Fibroblast of lung (primary cell): ENCODE measurements at regions not wholly inside any gene's neighbourhood (a gene's known extent, or its start where the extent isn't known, plus 50 kb on each side); places are given as distances from the start of the nearest gene placed in this dataset.

ENCODE experiments used
- DNase-seq, 2 donors: peaks; one replicate each; pipeline versions ENCODE4 v3.0.0 to v3.0.0-alpha.2; 2010; ENCODE audit warnings: low read depth in 2 of 2
- H2AFZ ChIP-seq: 2 replicates; pipeline ENCODE4 v1.5.1; 2012; ENCODE audit warnings: low read length, control low read depth, inconsistent platforms
- H3K27ac ChIP-seq: 2 replicates; pipeline ENCODE4 v1.5.1; 2011; ENCODE audit warnings: low read length, control low read depth; ENCODE audit not compliant: insufficient read depth
- H3K27me3 ChIP-seq: 2 replicates; pipeline ENCODE4 v1.5.1; 2011; ENCODE audit warnings: mild to moderate bottlenecking, low read length; ENCODE audit not compliant: control insufficient read depth, insufficient read depth
- H3K36me3 ChIP-seq: 2 replicates; pipeline ENCODE4 v1.5.1; 2011; ENCODE audit warnings: low read length; ENCODE audit not compliant: control insufficient read depth, insufficient read depth
- H3K4me1 ChIP-seq: 2 replicates; pipeline ENCODE4 v1.5.1; 2011; ENCODE audit warnings: low read length; ENCODE audit not compliant: control insufficient read depth, insufficient read depth; ENCODE audit errors: extremely low read depth
- H3K4me2 ChIP-seq: 2 replicates; pipeline ENCODE4 v1.5.1; 2011; ENCODE audit warnings: low read length, control low read depth; ENCODE audit not compliant: insufficient read depth; ENCODE audit errors: extremely low read depth
- H3K4me3 ChIP-seq, 4 experiments: fragments of 200-600 bp in 1 of 4; sonication (generic) in 1 of 4; replicated peaks in 1 of 4; 2 replicates each; pipeline ENCODE4 v1.5.1; 2011 to 2016; ENCODE audit warnings: low read length in 4 of 4, low read depth in 3 of 4, mild to moderate bottlenecking in 3 of 4, control low read depth in 2 of 4, inconsistent platforms in 1 of 4, mixed read lengths in 1 of 4; ENCODE audit not compliant: insufficient read depth in 1 of 4; ENCODE audit errors: control extremely low read depth in 1 of 4
- H3K79me2 ChIP-seq: 2 replicates; pipeline ENCODE4 v1.5.1; 2012; ENCODE audit warnings: mild to moderate bottlenecking, low read length, inconsistent platforms; ENCODE audit not compliant: control insufficient read depth, insufficient read depth
- H3K9ac ChIP-seq: 2 replicates; pipeline ENCODE4 v1.5.1; 2011; ENCODE audit warnings: mild to moderate bottlenecking, low read length, control low read depth; ENCODE audit not compliant: insufficient read depth
- H3K9me3 ChIP-seq: 2 replicates; pipeline ENCODE4 v1.5.1; 2012; ENCODE audit warnings: low read depth, low read length; ENCODE audit not compliant: control insufficient read depth, insufficient read depth
- H4K20me1 ChIP-seq: 2 replicates; pipeline ENCODE4 v1.5.1; 2011; ENCODE audit warnings: low read length; ENCODE audit not compliant: control insufficient read depth, insufficient read depth; ENCODE audit errors: extremely low read depth
- CTCF ChIP-seq, 2 donors: IDR thresholded peaks in 1 of 2; conservative IDR thresholded peaks in 1 of 2; 1 replicate in 1 of 2; 2 replicates in 1 of 2; pipeline ENCODE4 v1.5.1; 2011 to 2012; ENCODE audit warnings: low read length in 2 of 2, control low read depth in 1 of 2, inconsistent platforms in 1 of 2, low read depth in 1 of 2, mild to moderate bottlenecking in 1 of 2
- EZH2 ChIP-seq: IDR thresholded peaks from 2 replicates; pipeline ENCODE4 v1.5.1; 2012; ENCODE audit warnings: low read length, control low read depth, mild to moderate bottlenecking; ENCODE audit errors: missing control alignments

GRCh38 chr4:26004290-26004689 is 90.3 kb downstream of the SMIM20 start:
- H4K20me1 ChIP-seq, result no peaks in the 10 kb centered on the region
- no peak overlapping the region for H2AFZ ChIP-seq
- H3K4me2 ChIP-seq, result no peak overlapping the region
- no peaks in the 10 kb centered on the region for H3K4me1 ChIP-seq
- H3K9me3 ChIP-seq, result no peaks in the 10 kb centered on the region
- DNase-seq, result no peak
- TF ChIP-seq EZH2 (no peak), CTCF (conservative IDR thresholded peaks at IDR 0.05 in 1 of 2, IDR thresholded peaks at IDR 0.05 in 1 of 2; ENCODE audit: low read depth in 1 of 2, low read length in 2 of 2) (no peak)
- no peaks in the 10 kb centered on the region for H3K36me3 ChIP-seq
- no peaks in the 10 kb centered on the region for H3K79me2 ChIP-seq
- H3K27me3 ChIP-seq, result no peaks in the 10 kb centered on the region
- H3K27ac ChIP-seq, result no peak overlapping the region
- H3K4me3 ChIP-seq, result no peak overlapping the region
- H3K9ac ChIP-seq, result no peak overlapping the region

- H3K79me2 ChIP-seq, result no peaks in the 10 kb centered on the region
- no peak overlapping the region for H3K4me2 ChIP-seq
- H3K36me3 ChIP-seq, result no peaks in the 10 kb centered on the region
- no peaks in the 10 kb centered on the region for H4K20me1 ChIP-seq
- H3K4me3 ChIP-seq, result no peak overlapping the region
- H3K9me3 ChIP-seq, result no peaks in the 10 kb centered on the region
- no peaks in the 10 kb centered on the region for H3K4me1 ChIP-seq
- H3K9ac ChIP-seq, result no peak overlapping the region
- TF ChIP-seq CTCF (conservative IDR thresholded peaks at IDR 0.05 in 1 of 2, IDR thresholded peaks at IDR 0.05 in 1 of 2; ENCODE audit: low read depth in 1 of 2, low read length in 2 of 2), result no peak
- TF ChIP-seq EZH2, result no peak
- H2AFZ ChIP-seq, result no peak overlapping the region
- no peak for DNase-seq
- H3K27me3 ChIP-seq, result no peaks in the 10 kb centered on the region
- H3K27ac ChIP-seq, result no peak overlapping the region
Measured at GRCh38 chr4:26005764-26006163, 91.7 kb downstream of the SMIM20 start.

- Histone ChIP-seq H3K9me3 (no peaks in the 10 kb centered on the region), H4K20me1 (no peaks in the 10 kb centered on the region), H3K4me3 (no peak overlapping the region), H3K79me2 (no peaks in the 10 kb centered on the region), H2AFZ (no peak overlapping the region), H3K4me1 (no peaks in the 10 kb centered on the region), H3K36me3 (no peaks in the 10 kb centered on the region), H3K27ac (no peak overlapping the region), H3K27me3 (no peaks in the 10 kb centered on the region), H3K4me2 (no peak overlapping the region), H3K9ac (no peak overlapping the region)
- no peak for DNase-seq
- TF ChIP-seq EZH2, result no peak
- TF ChIP-seq CTCF (conservative IDR thresholded peaks at IDR 0.05 in 1 of 2, IDR thresholded peaks at IDR 0.05 in 1 of 2; ENCODE audit: low read depth in 1 of 2, low read length in 2 of 2), result no peak
Measured at GRCh38 chr4:26008737-26009136, 94.7 kb downstream of the SMIM20 start.
